PC-9 (cell line): ENCODE measurements at regions not wholly inside any gene's neighbourhood (a gene's known extent, or its start where the extent isn't known, plus 50 kb on each side); places are given as distances from the start of the nearest gene placed in this dataset.

Experiments used
- BruUV-seq: library from RNA; stranded (reverse); fragments of 400-500 nt; replicated peaks from 2 replicates; lab custom pipeline; 2021; lab: Mats Ljungman, UMichigan
- CTCF ChIA-PET: fragments of 300-600 bp; sonication (Branson Sonifier 250); formaldehyde crosslinking; loops from one replicate; lab custom pipeline; 2022; ENCODE audit warnings: antibody characterized with exemption; lab: Charles Lee
- POLR2A ChIA-PET: fragments of 300-600 bp; sonication (Branson Sonifier 250); formaldehyde crosslinking; loops from one replicate; lab custom pipeline; 2022; ENCODE audit warnings: antibody characterized with exemption; ENCODE audit not compliant: unreplicated experiment; lab: Charles Lee
- DNase-seq, 2 experiments: peaks; one replicate each; pipeline versions ENCODE4 v3.0.0 to v3.0.0-alpha.2; 2015 to 2022; ENCODE audit warnings: mixed read lengths in 1 of 2
- H2AFZ ChIP-seq: fragments of 200-600 bp; sonication (generic); 2 replicates; pipeline ENCODE4 v1.8.1; 2017; ENCODE audit warnings: antibody characterized with exemption
- H3F3A ChIP-seq: fragments of 200-600 bp; sonication (generic); 2 replicates; pipeline ENCODE4 v1.8.1; 2017; ENCODE audit warnings: antibody characterized with exemption, mild to moderate bottlenecking, low read depth; ENCODE audit not compliant: insufficient read depth
- H3K27ac ChIP-seq: fragments of 200-600 bp; sonication (generic); 2 replicates; pipeline ENCODE4 v1.6.1; 2016; ENCODE audit warnings: mixed run types
- H3K27me3 ChIP-seq: fragments of 200-600 bp; sonication (generic); 2 replicates; pipeline ENCODE4 v1.6.1; 2016; ENCODE audit warnings: low read depth, mixed run types; ENCODE audit not compliant: insufficient read depth
- H3K36me3 ChIP-seq: fragments of 200-600 bp; sonication (generic); 2 replicates; pipeline ENCODE4 v1.6.1; 2016; ENCODE audit warnings: low read depth, mixed run types
- H3K4me1 ChIP-seq: fragments of 200-600 bp; sonication (generic); replicated peaks from 2 replicates; pipeline ENCODE4 v1.6.1; 2016; ENCODE audit warnings: mixed run types; ENCODE audit not compliant: insufficient read depth
- H3K4me2 ChIP-seq: fragments of 200-600 bp; sonication (generic); 2 replicates; pipeline ENCODE4 v1.6.1; 2017; ENCODE audit warnings: mixed run types
- H3K4me3 ChIP-seq: fragments of 200-600 bp; sonication (generic); 2 replicates; pipeline ENCODE4 v1.6.1; 2016; ENCODE audit warnings: mixed run types
- H3K79me2 ChIP-seq: fragments of 200-600 bp; sonication (generic); 2 replicates; pipeline ENCODE4 v1.6.1; 2017; ENCODE audit warnings: low read depth, mixed run types
- H3K9me2 ChIP-seq: fragments of 200-600 bp; sonication (generic); 2 replicates; pipeline ENCODE4 v1.8.1; 2017; ENCODE audit warnings: mild to moderate bottlenecking; ENCODE audit not compliant: insufficient read depth
- H3K9me3 ChIP-seq: fragments of 200-600 bp; sonication (generic); 2 replicates; pipeline ENCODE4 v1.8.1; 2016; ENCODE audit warnings: low read depth; ENCODE audit not compliant: insufficient read depth
- H4K20me1 ChIP-seq: fragments of 200-600 bp; sonication (generic); 2 replicates; pipeline ENCODE4 v1.8.1; 2017; ENCODE audit not compliant: insufficient read depth
- CTCF ChIP-seq: fragments of 200-600 bp; sonication (generic); conservative IDR thresholded peaks from 2 replicates; pipeline ENCODE4 v1.6.1; 2017; ENCODE audit warnings: mixed run types, antibody characterized with exemption, mild to moderate bottlenecking, moderate library complexity
- EZH2 ChIP-seq: fragments of 200-600 bp; sonication (generic); IDR thresholded peaks from 2 replicates; pipeline ENCODE4 v1.8.0; 2017; ENCODE audit warnings: antibody characterized with exemption, low read depth
- intact Hi-C: fragments of 100-400 bp; cut with micrococcal nuclease; formaldehyde crosslinking; loops from one replicate; pipeline ENCODE4 v1.10.0; 2022; ENCODE audit not compliant: unreplicated experiment

GRCh38 chr2:161107265-161107664 lies 53.0 kb upstream of the TANK start:
- Histone ChIP-seq H3F3A (peaks cover 8% of the 10 kb centered on the region), H2AFZ (no peak overlapping the region), H3K4me1 (peaks cover 13% of the 10 kb centered on the region), H3K9me2 (no peaks in the 10 kb centered on the region; the same call in 1 of the 2 replicates), H3K27ac (no peak overlapping the region), H3K27me3 (no peaks in the 10 kb centered on the region), H3K79me2 (no peaks in the 10 kb centered on the region), H3K4me2 (no peak overlapping the region), H4K20me1 (no peaks in the 10 kb centered on the region), H3K9me3 (no peaks in the 10 kb centered on the region), H3K4me3 (no peak overlapping the region), H3K36me3 (no peaks in the 10 kb centered on the region)
- no peak for TF ChIP-seq CTCF
- TF ChIP-seq EZH2, result no peak
- DNase-seq, result no peak
- BruUV-seq, result no TSS peak
- ChIA-PET CTCF (no interaction called here), POLR2A (interaction anchor here (0.5 to 0.7 kb wide), 4 partner anchors 58 to 1275 kb away, joined by 3 to 10 read pairs (median 6); no protein-coding TSS in a partner anchor)
- intact Hi-C loops, result no loop called here
